Right lobe of liver (tissue), 4 donors: ENCODE measurements at regions not wholly inside any gene's neighbourhood (a gene's known extent, or its start where the extent isn't known, plus 50 kb on each side); places are given as distances from the start of the nearest gene placed in this dataset.

Source experiments
- POLR2A ChIP-seq: fragments of 450-650 bp; IDR thresholded peaks from one replicate; pipeline ENCODE4 v1.6.1; 2017; ENCODE audit warnings: antibody characterized with exemption, mild to moderate bottlenecking
- TF ChIP-seq, protein P1 (sequence below), 4 donors: fragments of 200-600 bp in 3 of 4; fragments of 450-650 bp in 1 of 4; IDR thresholded peaks; one replicate each; pipeline versions ENCODE4 v1.5.1 to v1.8.0; 2016 to 2022; ENCODE audit warnings: antibody characterized with exemption in 4 of 4, mild to moderate bottlenecking in 2 of 4
- donor health status: DM: no; HTN: no; CAD: no.
- donor health status: DM: no; HTN: no; CAD: no.
- donor health status: DM: no; HTN: yes; CAD: no.

DNA sequence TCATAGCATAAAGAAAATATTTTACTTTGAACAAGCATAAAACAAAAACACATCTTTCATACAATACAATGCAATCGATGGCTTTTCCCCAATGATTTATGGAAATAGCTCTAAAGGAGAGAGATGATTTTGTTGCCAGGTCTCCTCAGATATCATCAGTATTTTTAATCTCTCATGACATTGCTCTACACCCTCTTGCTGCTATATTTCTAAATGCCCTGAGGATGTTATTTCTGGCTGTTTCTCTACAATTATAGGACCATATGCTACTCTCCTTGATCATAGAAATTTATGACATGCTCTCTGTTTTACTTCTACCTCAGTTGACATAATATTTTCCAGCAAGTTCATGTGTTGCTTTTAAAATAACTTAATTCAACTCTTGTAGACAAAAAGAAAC, 654.9 kb upstream of the GBE1 start:
- TF ChIP-seq, protein P1, sequence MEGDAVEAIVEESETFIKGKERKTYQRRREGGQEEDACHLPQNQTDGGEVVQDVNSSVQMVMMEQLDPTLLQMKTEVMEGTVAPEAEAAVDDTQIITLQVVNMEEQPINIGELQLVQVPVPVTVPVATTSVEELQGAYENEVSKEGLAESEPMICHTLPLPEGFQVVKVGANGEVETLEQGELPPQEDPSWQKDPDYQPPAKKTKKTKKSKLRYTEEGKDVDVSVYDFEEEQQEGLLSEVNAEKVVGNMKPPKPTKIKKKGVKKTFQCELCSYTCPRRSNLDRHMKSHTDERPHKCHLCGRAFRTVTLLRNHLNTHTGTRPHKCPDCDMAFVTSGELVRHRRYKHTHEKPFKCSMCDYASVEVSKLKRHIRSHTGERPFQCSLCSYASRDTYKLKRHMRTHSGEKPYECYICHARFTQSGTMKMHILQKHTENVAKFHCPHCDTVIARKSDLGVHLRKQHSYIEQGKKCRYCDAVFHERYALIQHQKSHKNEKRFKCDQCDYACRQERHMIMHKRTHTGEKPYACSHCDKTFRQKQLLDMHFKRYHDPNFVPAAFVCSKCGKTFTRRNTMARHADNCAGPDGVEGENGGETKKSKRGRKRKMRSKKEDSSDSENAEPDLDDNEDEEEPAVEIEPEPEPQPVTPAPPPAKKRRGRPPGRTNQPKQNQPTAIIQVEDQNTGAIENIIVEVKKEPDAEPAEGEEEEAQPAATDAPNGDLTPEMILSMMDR (IDR thresholded peaks at IDR 0.05): no peak
- no peak for TF ChIP-seq POLR2A
